Hepatocyte (in vitro differentiated cells): ENCODE measurements at regions not wholly inside any gene's neighbourhood (a gene's known extent, or its start where the extent isn't known, plus 50 kb on each side); places are given as distances from the start of the nearest gene placed in this dataset.

Experiments
- EZH2 ChIP-seq: fragments of 200-600 bp; sonication (generic); IDR thresholded peaks from 2 replicates; pipeline ENCODE4 v1.6.1; 2016; ENCODE audit warnings: antibody characterized with exemption, mild to moderate bottlenecking, borderline replicate concordance
- EZH2phosphoT487 ChIP-seq: fragments of 200-600 bp; sonication (generic); IDR thresholded peaks from one replicate; pipeline ENCODE4 v1.6.1; 2018; ENCODE audit warnings: antibody characterized with exemption, mild to moderate bottlenecking, low read depth, moderate library complexity; ENCODE audit not compliant: unreplicated experiment, severe bottlenecking
- TF ChIP-seq, protein P1 (sequence below): fragments of 200-600 bp; sonication (generic); IDR thresholded peaks from 2 replicates; pipeline ENCODE4 v1.5.1; 2016; ENCODE audit warnings: antibody characterized with exemption, mild to moderate bottlenecking; ENCODE audit not compliant: poor library complexity

DNA sequence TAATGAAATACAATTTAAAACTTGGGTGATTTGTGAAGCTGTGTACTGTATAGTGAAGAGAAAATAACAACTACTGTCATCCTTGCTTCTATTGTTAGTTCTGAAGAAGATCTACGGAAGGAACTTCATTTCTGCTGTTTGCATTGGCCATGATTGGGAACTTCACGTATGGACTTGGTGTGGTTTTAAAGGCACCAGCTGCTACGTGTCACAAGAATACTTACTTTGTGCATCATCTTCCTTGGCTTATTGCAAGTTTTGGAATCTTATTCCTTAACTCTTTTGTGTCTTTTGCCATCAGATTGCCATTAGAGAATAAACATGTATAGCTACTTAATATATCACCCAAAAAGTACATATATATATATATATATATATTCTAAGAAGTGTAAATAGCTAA lies 75.0 kb upstream of the VEPH1 start:
- TF ChIP-seq, protein P1, sequence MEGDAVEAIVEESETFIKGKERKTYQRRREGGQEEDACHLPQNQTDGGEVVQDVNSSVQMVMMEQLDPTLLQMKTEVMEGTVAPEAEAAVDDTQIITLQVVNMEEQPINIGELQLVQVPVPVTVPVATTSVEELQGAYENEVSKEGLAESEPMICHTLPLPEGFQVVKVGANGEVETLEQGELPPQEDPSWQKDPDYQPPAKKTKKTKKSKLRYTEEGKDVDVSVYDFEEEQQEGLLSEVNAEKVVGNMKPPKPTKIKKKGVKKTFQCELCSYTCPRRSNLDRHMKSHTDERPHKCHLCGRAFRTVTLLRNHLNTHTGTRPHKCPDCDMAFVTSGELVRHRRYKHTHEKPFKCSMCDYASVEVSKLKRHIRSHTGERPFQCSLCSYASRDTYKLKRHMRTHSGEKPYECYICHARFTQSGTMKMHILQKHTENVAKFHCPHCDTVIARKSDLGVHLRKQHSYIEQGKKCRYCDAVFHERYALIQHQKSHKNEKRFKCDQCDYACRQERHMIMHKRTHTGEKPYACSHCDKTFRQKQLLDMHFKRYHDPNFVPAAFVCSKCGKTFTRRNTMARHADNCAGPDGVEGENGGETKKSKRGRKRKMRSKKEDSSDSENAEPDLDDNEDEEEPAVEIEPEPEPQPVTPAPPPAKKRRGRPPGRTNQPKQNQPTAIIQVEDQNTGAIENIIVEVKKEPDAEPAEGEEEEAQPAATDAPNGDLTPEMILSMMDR, result no peak
- TF ChIP-seq EZH2phosphoT487 (no peak), EZH2 (no peak)
